ENCODE measurements at regions not wholly inside any gene's neighbourhood (a gene's known extent, or its start where the extent isn't known, plus 50 kb on each side); places are given as distances from the start of the nearest gene placed in this dataset.

DNA sequence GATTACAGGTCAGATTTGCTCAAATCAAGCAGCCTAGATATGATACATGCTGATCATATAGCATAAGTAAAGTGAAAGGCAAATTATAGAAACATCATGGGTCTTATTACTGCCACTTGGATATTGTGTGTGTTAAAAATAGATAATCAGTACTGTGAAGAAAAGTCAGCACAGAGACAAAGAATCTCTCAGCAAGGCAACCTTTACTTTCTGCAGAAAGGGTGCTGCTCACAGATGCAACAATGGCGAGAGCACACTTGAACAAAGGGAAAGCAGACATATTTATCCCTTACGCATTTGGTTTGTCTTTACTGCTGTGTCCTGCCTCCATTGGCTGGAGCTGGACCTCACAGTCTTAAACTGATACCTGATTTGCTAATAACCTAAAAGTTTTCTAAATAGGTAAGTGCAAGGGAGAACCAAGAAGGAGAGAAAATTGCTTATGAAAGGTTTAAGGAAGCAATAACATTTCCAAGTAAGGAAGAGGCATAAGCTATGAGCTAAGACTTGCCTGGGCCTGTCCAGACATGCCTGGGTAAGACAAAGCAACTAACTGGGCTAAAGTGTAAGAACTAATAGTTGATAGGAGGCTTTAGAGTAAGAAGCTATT is 1310.8 kb upstream of the LRRTM3 start (continued):
- TF ChIP-seq, protein P1, sequence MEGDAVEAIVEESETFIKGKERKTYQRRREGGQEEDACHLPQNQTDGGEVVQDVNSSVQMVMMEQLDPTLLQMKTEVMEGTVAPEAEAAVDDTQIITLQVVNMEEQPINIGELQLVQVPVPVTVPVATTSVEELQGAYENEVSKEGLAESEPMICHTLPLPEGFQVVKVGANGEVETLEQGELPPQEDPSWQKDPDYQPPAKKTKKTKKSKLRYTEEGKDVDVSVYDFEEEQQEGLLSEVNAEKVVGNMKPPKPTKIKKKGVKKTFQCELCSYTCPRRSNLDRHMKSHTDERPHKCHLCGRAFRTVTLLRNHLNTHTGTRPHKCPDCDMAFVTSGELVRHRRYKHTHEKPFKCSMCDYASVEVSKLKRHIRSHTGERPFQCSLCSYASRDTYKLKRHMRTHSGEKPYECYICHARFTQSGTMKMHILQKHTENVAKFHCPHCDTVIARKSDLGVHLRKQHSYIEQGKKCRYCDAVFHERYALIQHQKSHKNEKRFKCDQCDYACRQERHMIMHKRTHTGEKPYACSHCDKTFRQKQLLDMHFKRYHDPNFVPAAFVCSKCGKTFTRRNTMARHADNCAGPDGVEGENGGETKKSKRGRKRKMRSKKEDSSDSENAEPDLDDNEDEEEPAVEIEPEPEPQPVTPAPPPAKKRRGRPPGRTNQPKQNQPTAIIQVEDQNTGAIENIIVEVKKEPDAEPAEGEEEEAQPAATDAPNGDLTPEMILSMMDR (conservative IDR thresholded peaks at IDR 0.05; ENCODE audit: low read depth in 2 of 2) = no peak
- no peak for TF ChIP-seq ZNF114 (CRISPR knock-in tag; IDR thresholded peaks at IDR 0.05)

DNA sequence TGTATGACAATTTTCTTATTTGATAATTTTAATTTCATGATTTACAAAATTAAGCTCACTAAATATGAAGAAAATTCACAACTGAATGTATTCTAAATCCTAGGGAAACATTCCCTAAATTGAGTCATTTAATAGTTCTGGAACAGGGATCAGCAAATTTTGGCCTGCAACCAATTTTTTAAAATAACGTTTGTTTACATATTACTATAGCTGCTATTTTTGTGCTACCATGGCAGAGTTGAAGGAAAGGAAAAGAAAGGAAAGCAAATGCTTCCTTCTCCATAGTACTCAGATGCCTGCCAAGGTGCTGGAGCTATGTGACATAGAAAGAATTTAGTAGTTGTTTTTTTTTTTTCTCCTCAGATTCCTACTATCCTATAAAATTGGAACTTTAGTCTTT is 1307.7 kb upstream of the LRRTM3 start:
- H3K79me2 ChIP-seq (replicated peaks; ENCODE audit: insufficient read depth) = no peaks in the 10 kb centered on the region
- H4K20me1 ChIP-seq (replicated peaks; ENCODE audit: insufficient read depth) = no peaks in the 10 kb centered on the region
- Mint-ChIP-seq H3K4me3 (no peak overlapping the region), H3K36me3 (ENCODE audit: low read depth) (peaks cover 36% of the 10 kb centered on the region; the same call in 2 of the 3 replicates), H3K9me3 (peaks cover 27% of the 10 kb centered on the region), H3K4me1 (no peaks in the 10 kb centered on the region), H3K27ac (no peak overlapping the region), H3K27me3 (ENCODE audit: insufficient read depth, low read depth, poor library complexity) (no peaks in the 10 kb centered on the region)
- ATAC-seq (no peak), DNase-seq (ENCODE audit: low spot score) (no peak)
- no peak overlapping the region for H3K27ac ChIP-seq (ENCODE audit: low read depth)
- no peaks in the 10 kb centered on the region for H3K9me2 ChIP-seq (ENCODE audit: insufficient read depth)
- no peaks in the 10 kb centered on the region for H3K4me1 ChIP-seq (ENCODE audit: insufficient read depth)
- H3F3A ChIP-seq (replicated peaks; ENCODE audit: low read depth) = no peaks in the 10 kb centered on the region
- H2AFZ ChIP-seq = no peak overlapping the region
- H3K36me3 ChIP-seq (ENCODE audit: insufficient read depth) = peaks cover 24% of the 10 kb centered on the region
- H3K4me3 ChIP-seq = no peak overlapping the region
- H3K4me2 ChIP-seq = no peak overlapping the region
- H3K27me3 ChIP-seq (ENCODE audit: insufficient read depth) = no peaks in the 10 kb centered on the region
- TF ChIP-seq, protein P2, sequence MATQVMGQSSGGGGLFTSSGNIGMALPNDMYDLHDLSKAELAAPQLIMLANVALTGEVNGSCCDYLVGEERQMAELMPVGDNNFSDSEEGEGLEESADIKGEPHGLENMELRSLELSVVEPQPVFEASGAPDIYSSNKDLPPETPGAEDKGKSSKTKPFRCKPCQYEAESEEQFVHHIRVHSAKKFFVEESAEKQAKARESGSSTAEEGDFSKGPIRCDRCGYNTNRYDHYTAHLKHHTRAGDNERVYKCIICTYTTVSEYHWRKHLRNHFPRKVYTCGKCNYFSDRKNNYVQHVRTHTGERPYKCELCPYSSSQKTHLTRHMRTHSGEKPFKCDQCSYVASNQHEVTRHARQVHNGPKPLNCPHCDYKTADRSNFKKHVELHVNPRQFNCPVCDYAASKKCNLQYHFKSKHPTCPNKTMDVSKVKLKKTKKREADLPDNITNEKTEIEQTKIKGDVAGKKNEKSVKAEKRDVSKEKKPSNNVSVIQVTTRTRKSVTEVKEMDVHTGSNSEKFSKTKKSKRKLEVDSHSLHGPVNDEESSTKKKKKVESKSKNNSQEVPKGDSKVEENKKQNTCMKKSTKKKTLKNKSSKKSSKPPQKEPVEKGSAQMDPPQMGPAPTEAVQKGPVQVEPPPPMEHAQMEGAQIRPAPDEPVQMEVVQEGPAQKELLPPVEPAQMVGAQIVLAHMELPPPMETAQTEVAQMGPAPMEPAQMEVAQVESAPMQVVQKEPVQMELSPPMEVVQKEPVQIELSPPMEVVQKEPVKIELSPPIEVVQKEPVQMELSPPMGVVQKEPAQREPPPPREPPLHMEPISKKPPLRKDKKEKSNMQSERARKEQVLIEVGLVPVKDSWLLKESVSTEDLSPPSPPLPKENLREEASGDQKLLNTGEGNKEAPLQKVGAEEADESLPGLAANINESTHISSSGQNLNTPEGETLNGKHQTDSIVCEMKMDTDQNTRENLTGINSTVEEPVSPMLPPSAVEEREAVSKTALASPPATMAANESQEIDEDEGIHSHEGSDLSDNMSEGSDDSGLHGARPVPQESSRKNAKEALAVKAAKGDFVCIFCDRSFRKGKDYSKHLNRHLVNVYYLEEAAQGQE (IDR thresholded peaks at IDR 0.05; ENCODE audit: unreplicated experiment) = no peak
- TF ChIP-seq, protein P3, sequence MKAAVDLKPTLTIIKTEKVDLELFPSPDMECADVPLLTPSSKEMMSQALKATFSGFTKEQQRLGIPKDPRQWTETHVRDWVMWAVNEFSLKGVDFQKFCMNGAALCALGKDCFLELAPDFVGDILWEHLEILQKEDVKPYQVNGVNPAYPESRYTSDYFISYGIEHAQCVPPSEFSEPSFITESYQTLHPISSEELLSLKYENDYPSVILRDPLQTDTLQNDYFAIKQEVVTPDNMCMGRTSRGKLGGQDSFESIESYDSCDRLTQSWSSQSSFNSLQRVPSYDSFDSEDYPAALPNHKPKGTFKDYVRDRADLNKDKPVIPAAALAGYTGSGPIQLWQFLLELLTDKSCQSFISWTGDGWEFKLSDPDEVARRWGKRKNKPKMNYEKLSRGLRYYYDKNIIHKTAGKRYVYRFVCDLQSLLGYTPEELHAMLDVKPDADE (IDR thresholded peaks at IDR 0.05) = no peak
- TF ChIP-seq, protein P1 (conservative IDR thresholded peaks at IDR 0.05; ENCODE audit: low read depth in 2 of 2) = no peak
- TF ChIP-seq EZH2phosphoT487 (IDR thresholded peaks at IDR 0.05; ENCODE audit: unreplicated experiment) (no peak), ZNF114 (CRISPR knock-in tag; IDR thresholded peaks at IDR 0.05) (no peak), CREB1 (CRISPR knock-in tag; IDR thresholded peaks at IDR 0.05; ENCODE audit: low read depth) (no peak), JUNB (IDR thresholded peaks at IDR 0.05; ENCODE audit: unreplicated experiment) (no peak), STAT1 (IDR thresholded peaks at IDR 0.05; ENCODE audit: unreplicated experiment) (no peak)
- TF ChIP-seq, protein P4, sequence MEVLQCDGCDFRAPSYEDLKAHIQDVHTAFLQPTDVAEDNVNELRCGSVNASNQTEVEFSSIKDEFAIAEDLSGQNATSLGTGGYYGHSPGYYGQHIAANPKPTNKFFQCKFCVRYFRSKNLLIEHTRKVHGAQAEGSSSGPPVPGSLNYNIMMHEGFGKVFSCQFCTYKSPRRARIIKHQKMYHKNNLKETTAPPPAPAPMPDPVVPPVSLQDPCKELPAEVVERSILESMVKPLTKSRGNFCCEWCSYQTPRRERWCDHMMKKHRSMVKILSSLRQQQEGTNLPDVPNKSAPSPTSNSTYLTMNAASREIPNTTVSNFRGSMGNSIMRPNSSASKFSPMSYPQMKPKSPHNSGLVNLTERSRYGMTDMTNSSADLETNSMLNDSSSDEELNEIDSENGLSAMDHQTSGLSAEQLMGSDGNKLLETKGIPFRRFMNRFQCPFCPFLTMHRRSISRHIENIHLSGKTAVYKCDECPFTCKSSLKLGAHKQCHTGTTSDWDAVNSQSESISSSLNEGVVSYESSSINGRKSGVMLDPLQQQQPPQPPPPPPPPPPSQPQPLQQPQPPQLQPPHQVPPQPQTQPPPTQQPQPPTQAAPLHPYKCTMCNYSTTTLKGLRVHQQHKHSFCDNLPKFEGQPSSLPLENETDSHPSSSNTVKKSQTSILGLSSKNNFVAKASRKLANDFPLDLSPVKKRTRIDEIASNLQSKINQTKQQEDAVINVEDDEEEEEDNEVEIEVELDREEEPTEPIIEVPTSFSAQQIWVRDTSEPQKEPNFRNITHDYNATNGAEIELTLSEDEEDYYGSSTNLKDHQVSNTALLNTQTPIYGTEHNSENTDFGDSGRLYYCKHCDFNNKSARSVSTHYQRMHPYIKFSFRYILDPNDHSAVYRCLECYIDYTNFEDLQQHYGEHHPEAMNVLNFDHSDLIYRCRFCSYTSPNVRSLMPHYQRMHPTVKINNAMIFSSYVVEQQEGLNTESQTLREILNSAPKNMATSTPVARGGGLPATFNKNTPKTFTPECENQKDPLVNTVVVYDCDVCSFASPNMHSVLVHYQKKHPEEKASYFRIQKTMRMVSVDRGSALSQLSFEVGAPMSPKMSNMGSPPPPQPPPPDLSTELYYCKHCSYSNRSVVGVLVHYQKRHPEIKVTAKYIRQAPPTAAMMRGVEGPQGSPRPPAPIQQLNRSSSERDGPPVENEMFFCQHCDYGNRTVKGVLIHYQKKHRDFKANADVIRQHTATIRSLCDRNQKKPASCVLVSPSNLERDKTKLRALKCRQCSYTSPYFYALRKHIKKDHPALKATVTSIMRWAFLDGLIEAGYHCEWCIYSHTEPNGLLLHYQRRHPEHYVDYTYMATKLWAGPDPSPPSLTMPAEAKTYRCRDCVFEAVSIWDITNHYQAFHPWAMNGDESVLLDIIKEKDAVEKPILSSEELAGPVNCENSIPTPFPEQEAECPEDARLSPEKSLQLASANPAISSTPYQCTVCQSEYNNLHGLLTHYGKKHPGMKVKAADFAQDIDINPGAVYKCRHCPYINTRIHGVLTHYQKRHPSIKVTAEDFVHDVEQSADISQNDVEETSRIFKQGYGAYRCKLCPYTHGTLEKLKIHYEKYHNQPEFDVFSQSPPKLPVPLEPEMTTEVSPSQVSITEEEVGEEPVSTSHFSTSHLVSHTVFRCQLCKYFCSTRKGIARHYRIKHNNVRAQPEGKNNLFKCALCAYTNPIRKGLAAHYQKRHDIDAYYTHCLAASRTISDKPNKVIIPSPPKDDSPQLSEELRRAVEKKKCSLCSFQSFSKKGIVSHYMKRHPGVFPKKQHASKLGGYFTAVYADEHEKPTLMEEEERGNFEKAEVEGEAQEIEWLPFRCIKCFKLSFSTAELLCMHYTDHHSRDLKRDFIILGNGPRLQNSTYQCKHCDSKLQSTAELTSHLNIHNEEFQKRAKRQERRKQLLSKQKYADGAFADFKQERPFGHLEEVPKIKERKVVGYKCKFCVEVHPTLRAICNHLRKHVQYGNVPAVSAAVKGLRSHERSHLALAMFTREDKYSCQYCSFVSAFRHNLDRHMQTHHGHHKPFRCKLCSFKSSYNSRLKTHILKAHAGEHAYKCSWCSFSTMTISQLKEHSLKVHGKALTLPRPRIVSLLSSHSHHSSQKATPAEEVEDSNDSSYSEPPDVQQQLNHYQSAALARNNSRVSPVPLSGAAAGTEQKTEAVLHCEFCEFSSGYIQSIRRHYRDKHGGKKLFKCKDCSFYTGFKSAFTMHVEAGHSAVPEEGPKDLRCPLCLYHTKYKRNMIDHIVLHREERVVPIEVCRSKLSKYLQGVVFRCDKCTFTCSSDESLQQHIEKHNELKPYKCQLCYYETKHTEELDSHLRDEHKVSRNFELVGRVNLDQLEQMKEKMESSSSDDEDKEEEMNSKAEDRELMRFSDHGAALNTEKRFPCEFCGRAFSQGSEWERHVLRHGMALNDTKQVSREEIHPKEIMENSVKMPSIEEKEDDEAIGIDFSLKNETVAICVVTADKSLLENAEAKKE (CRISPR knock-in tag; IDR thresholded peaks at IDR 0.05) = no peak
